ENCODE measurements at regions not wholly inside any gene's neighbourhood (a gene's known extent, or its start where the extent isn't known, plus 50 kb on each side); places are given as distances from the start of the nearest gene placed in this dataset.

DNA sequence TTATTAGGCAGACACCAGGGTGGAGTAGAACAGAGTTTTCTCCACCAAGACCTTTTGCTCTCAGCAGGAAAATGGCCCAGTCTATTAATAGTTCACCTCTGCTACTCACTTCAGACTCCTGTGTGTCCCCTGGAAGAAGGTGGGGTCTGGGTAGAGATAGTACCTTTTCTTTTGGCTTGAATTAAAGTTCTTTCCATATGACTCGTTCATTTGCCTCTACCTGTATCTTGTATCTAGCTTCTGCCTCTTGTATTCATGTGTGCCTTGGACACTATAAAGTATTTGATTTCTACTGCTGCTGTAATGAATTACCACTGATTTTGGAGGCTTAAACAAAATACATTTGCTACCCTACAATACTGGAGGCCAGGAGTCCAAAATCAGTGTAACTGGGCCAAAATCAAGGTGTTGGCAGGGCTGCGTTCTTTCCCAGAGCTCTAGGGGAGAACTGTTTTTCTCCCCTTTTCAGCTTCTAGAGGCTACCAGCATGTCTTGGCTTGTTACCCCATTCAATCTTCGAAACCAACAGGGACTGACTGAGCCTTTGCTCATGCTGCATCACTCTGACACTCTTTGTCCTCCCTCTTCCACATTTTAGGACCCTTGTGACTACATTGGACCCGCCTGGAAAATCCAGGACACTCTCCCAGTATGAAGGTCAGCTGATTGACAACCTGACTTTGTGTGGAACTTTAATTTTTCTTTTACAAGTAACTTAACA, 155.6 kb upstream of the PRSS58 start:
- Histone ChIP-seq H3K27ac (ENCODE audit: low read length) (no peak overlapping the region), H3K4me1 (ENCODE audit: control insufficient read depth in 1 of 2, extremely low read depth in 1 of 2, insufficient read depth in 2 of 2, low read length in 2 of 2) (peaks cover 0 to 5% of the 10 kb centered on the region in 2 experiments), H3K4me3 (ENCODE audit: control insufficient read depth in 1 of 2, extremely low read depth in 1 of 2, low read length in 1 of 2) (no peak overlapping the region), H3K36me3 (ENCODE audit: control insufficient read depth in 2 of 2, extremely low read depth in 1 of 2, insufficient read depth in 1 of 2, low read length in 1 of 2) (no peaks in the 10 kb centered on the region), H3K27me3 (replicated peaks in 1 of 2; ENCODE audit: control insufficient read depth in 2 of 2, extremely low read depth in 1 of 2, insufficient read depth in 2 of 2, low read length in 1 of 2) (no peaks in the 10 kb centered on the region), H3K9me3 (no peaks in the 10 kb centered on the region)
- ATAC-seq (replicated peaks in 1 of 4) (no peak), DNase-seq (no peak)
- H3K4me3 Mint-ChIP-seq, result no peak overlapping the region
- H3K27ac Mint-ChIP-seq, result peak overlapping the region in 1 of 2 donors; percentile 15
- no peaks in the 10 kb centered on the region for H3K36me3 Mint-ChIP-seq
- ChIA-PET POLR2A (no interaction called here), CTCF (interaction anchor here (0.5 to 1.1 kb wide), 10 partner anchors 10 to 802 kb away, joined by 3 to 4 read pairs (median 3); no protein-coding TSS in a partner anchor)
- 83% methylated on average over 3 of the region's 4 CpGs for WGBS (ENCODE audit: insufficient coverage)
- H3K4me1 Mint-ChIP-seq, result peaks cover 4 to 11% (median 7%) of the 10 kb centered on the region in 3 donors
- H3K9me3 Mint-ChIP-seq, result no peaks in the 10 kb centered on the region
- no peaks in the 10 kb centered on the region for H3K27me3 Mint-ChIP-seq

DNA sequence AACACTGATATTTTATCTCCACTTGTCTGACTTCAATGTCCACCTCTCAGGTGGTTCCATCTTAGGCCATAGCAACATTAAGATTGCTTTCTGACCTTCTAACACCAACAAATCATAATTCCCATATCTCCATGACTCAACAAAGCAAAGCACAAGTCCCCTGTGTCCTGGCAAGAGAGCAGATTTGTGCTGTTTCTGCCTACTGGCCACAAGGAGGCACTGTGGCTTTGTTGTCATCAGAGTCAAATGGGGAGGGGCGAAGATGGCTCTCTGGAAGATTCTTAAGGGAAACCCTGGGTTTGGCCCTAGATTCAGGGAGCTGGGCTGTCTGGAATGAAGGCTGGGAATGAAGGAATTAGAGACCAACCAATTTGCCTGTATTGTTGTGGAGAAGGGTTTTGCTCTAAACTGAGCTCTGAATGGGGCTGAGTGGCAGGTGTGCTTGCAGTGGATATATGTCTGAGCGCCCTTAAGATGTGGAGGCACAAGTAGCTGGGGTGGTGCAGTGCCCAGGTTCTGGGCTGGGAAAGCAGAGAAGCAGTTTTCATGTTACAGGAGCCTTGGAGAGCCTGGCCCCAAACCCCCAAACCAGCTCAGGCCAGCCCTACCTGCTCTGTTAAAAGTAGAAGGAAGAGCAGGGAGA, 154.8 kb upstream of the PRSS58 start:
- peak in 30 of 35 experiments; percentile 4 to 72 (median 20) for DNase-seq
- CTCF ChIA-PET, result interaction anchor here (0.5 to 1.1 kb wide), 10 partner anchors 11 to 803 kb away, joined by 3 to 4 read pairs (median 3); no protein-coding TSS in a partner anchor
- Histone ChIP-seq H3K9me3 (no peaks in the 10 kb centered on the region), H3K27ac (ENCODE audit: low read length) (no peak overlapping the region), H3K27me3 (replicated peaks in 1 of 2; ENCODE audit: control insufficient read depth in 2 of 2, extremely low read depth in 1 of 2, insufficient read depth in 2 of 2, low read length in 1 of 2) (no peaks in the 10 kb centered on the region), H3K4me1 (ENCODE audit: control insufficient read depth in 1 of 2, extremely low read depth in 1 of 2, insufficient read depth in 2 of 2, low read length in 2 of 2) (peaks cover 0 to 5% of the 10 kb centered on the region in 2 experiments), H3K4me3 (ENCODE audit: control insufficient read depth in 1 of 2, extremely low read depth in 1 of 2, low read length in 1 of 2) (no peak overlapping the region), H3K36me3 (ENCODE audit: control insufficient read depth in 2 of 2, extremely low read depth in 1 of 2, insufficient read depth in 1 of 2, low read length in 1 of 2) (no peaks in the 10 kb centered on the region)
- Mint-ChIP-seq H3K36me3 (no peaks in the 10 kb centered on the region), H3K9me3 (no peaks in the 10 kb centered on the region), H3K4me1 (peaks cover 2 to 8% (median 7%) of the 10 kb centered on the region in 3 donors), H3K4me3 (peak overlapping the region in 2 of 3 donors; percentile 8 to 28), H3K27me3 (no peaks in the 10 kb centered on the region), H3K27ac (peak overlapping the region in 1 of 2 donors; percentile 26)
- peak; percentile 70 to 81 (median 72) for ATAC-seq (replicated peaks in 1 of 4)
- POLR2A ChIA-PET, result no interaction called here
- WGBS (ENCODE audit: insufficient coverage), result 40% methylated on average over 2 of the region's 2 CpGs

DNA sequence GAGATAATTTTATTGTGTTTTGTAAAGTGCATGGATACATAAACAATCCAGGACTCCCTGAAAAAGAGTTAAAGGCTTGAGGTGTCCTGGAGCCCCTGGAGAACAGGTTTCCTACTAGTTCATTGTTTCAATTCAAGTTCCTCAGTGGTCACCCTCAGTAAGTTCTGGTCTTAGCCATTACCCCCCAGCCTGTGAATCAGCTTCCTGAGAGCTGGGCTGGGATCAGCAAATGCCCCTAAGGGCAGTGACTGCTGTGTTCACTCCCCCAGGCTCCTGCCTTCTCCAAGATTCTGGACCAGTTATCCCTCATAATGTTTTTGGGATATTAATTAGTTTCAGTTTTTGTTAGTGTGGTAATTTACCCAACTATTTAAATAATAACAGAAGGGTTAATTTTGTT, 151.6 kb upstream of the PRSS58 start:
- CTCF ChIA-PET, result no interaction called here

DNA sequence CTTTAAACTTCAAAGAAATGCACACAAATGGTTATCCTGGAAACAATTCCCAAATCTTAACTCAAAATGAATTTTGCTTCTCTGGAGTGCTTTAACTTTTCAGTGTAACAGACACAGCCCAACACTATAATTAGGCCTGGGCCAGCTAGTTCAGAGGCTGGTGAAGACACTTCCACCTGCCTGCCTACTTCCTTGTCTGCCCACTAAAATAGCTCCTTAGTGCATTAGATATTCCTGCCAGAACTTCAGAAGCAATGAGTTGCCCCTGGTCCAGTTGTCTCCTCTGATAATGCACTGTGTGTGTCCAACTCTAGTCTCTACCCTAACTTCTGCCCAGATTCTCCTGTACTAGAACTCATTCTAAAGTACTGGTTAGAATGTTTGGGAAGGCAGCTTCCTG, 150.9 kb upstream of the PRSS58 start:
- Mint-ChIP-seq H3K4me1 (peaks cover 2 to 8% (median 7%) of the 10 kb centered on the region in 3 donors), H3K4me3 (no peak overlapping the region), H3K9me3 (no peaks in the 10 kb centered on the region), H3K27ac (no peak overlapping the region), H3K36me3 (no peaks in the 10 kb centered on the region), H3K27me3 (no peaks in the 10 kb centered on the region)
- no peaks in the 10 kb centered on the region for H3K36me3 ChIP-seq (ENCODE audit: control insufficient read depth in 2 of 2, extremely low read depth in 1 of 2, insufficient read depth in 1 of 2, low read length in 1 of 2)
- H3K27ac ChIP-seq (ENCODE audit: low read length), result no peak overlapping the region
- DNase-seq (no peak), ATAC-seq (replicated peaks in 1 of 4) (no peak)
- H3K4me1 ChIP-seq (ENCODE audit: control insufficient read depth in 1 of 2, extremely low read depth in 1 of 2, insufficient read depth in 2 of 2, low read length in 2 of 2), result peaks cover 0 to 5% of the 10 kb centered on the region in 2 experiments
- POLR2A ChIA-PET, result no interaction called here
- no peaks in the 10 kb centered on the region for H3K9me3 ChIP-seq
- H3K4me3 ChIP-seq (ENCODE audit: control insufficient read depth in 1 of 2, extremely low read depth in 1 of 2, low read length in 1 of 2), result no peak overlapping the region
- peaks cover 0 to 3% of the 10 kb centered on the region in 2 experiments for H3K27me3 ChIP-seq (replicated peaks in 1 of 2; ENCODE audit: control insufficient read depth in 2 of 2, extremely low read depth in 1 of 2, insufficient read depth in 2 of 2, low read length in 1 of 2)
- CTCF ChIA-PET, result no interaction called here

More for the DNA sequence above, 151.6 kb upstream of the PRSS58 start:
- H3K36me3 ChIP-seq (ENCODE audit: control insufficient read depth in 2 of 2, extremely low read depth in 1 of 2, insufficient read depth in 1 of 2, low read length in 1 of 2), result no peaks in the 10 kb centered on the region
- H3K4me1 ChIP-seq (ENCODE audit: control insufficient read depth in 1 of 2, extremely low read depth in 1 of 2, insufficient read depth in 2 of 2, low read length in 2 of 2), result peaks cover 0 to 5% of the 10 kb centered on the region in 2 experiments
- no peaks in the 10 kb centered on the region for H3K9me3 ChIP-seq
- POLR2A ChIA-PET, result no interaction called here
- no peak overlapping the region for H3K27ac ChIP-seq (ENCODE audit: low read length)
- no peak overlapping the region for H3K4me3 Mint-ChIP-seq
- DNase-seq (no peak), ATAC-seq (replicated peaks in 1 of 4) (no peak)
- no peaks in the 10 kb centered on the region for H3K27me3 Mint-ChIP-seq
- peak overlapping the region in 1 of 2 donors; percentile 13 for H3K27ac Mint-ChIP-seq
- H3K9me3 Mint-ChIP-seq, result no peaks in the 10 kb centered on the region
- peaks cover 0 to 3% of the 10 kb centered on the region in 2 experiments for H3K27me3 ChIP-seq (replicated peaks in 1 of 2; ENCODE audit: control insufficient read depth in 2 of 2, extremely low read depth in 1 of 2, insufficient read depth in 2 of 2, low read length in 1 of 2)
- H3K4me3 ChIP-seq (ENCODE audit: control insufficient read depth in 1 of 2, extremely low read depth in 1 of 2, low read length in 1 of 2), result no peak overlapping the region
- H3K36me3 Mint-ChIP-seq, result no peaks in the 10 kb centered on the region
- H3K4me1 Mint-ChIP-seq, result peaks cover 2 to 8% (median 7%) of the 10 kb centered on the region in 3 donors

DNA sequence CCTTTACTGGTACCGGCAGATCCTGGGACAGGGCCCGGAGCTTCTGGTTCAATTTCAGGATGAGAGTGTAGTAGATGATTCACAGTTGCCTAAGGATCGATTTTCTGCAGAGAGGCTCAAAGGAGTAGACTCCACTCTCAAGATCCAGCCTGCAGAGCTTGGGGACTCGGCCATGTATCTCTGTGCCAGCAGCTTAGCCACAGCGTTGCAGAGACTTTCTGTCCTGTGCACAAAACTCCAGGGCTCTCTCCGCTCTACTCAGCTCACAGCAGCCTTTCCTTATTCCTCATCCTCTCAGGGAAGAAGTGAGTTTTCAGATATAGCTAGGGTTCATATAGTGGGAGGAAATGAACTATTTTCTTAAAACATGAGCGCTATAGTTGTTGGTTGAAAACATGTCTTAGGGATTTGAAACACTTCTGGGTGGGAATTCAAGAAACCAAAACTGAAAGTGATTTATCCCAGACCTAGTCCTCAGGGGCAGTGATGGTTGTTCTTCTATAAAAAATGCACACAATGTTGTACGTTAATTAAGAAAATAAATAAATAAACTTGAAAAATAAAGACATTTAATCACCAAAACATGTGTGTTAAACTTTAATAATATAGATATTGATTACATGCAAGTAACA, 150.2 kb upstream of the PRSS58 start:
- WGBS (ENCODE audit: insufficient coverage), result no CpG with 5 or more reads among the region's 8 CpGs
- Mint-ChIP-seq H3K4me1 (peaks cover 2 to 8% (median 7%) of the 10 kb centered on the region in 3 donors), H3K27me3 (peaks cover 0 to 3% of the 10 kb centered on the region in 2 donors), H3K27ac (no peak overlapping the region), H3K9me3 (no peaks in the 10 kb centered on the region), H3K4me3 (no peak overlapping the region), H3K36me3 (no peaks in the 10 kb centered on the region)
- H3K27ac ChIP-seq (ENCODE audit: low read length), result no peak overlapping the region
- POLR2A ChIA-PET, result no interaction called here
- H3K4me3 ChIP-seq (ENCODE audit: control insufficient read depth in 1 of 2, extremely low read depth in 1 of 2, low read length in 1 of 2), result no peak overlapping the region
- DNase-seq (no peak), ATAC-seq (replicated peaks in 1 of 4) (no peak)
- peaks cover 0 to 5% of the 10 kb centered on the region in 2 experiments for H3K4me1 ChIP-seq (ENCODE audit: control insufficient read depth in 1 of 2, extremely low read depth in 1 of 2, insufficient read depth in 2 of 2, low read length in 2 of 2)
- H3K27me3 ChIP-seq (replicated peaks in 1 of 2; ENCODE audit: control insufficient read depth in 2 of 2, extremely low read depth in 1 of 2, insufficient read depth in 2 of 2, low read length in 1 of 2), result peaks cover 0 to 3% of the 10 kb centered on the region in 2 experiments
- no peaks in the 10 kb centered on the region for H3K36me3 ChIP-seq (ENCODE audit: control insufficient read depth in 2 of 2, extremely low read depth in 1 of 2, insufficient read depth in 1 of 2, low read length in 1 of 2)
- CTCF ChIA-PET, result interaction anchor here in 1 of 2 donors (0.7 kb wide), 1 partner anchor 22 kb away, joined by 3 read pairs; no protein-coding TSS in a partner anchor
- H3K9me3 ChIP-seq, result no peaks in the 10 kb centered on the region

DNA sequence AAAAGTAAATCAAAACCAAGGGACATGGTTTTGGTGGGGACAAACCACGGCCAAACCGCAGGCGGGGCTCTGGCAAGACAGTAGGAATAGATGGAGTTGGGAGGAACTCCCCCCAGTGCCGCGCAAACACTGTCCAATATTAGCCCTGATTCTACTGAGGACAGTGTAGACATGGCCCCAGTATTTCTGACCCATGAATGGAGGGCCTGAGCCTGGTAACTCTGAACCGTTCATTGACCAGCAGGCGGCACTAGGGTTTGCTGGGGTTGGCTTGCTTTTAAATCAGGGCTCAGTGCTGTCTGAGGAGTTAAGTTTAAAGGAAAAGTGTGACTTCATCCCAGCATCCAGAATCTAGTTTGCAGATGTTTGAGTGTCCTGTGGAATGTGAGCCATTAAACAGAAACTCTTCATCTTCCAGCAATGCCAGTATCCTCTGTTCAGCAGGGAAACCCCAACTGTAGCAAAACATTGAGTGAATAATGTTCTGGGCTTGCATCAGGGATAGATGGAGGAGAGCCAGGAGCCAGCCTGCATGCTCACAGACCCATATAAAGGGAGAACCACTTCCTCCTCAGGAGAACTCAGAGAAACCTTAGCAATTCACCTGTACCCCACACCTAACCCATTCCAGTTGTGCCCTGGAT, 147.4 kb upstream of the PRSS58 start:
- H3K27me3 Mint-ChIP-seq, result peaks cover 8 to 11% of the 10 kb centered on the region in 2 donors
- H3K36me3 Mint-ChIP-seq, result no peaks in the 10 kb centered on the region
- no peaks in the 10 kb centered on the region for H3K9me3 Mint-ChIP-seq
- no peak overlapping the region for H3K27ac ChIP-seq (ENCODE audit: low read length)
- H3K27ac Mint-ChIP-seq, result no peak overlapping the region
- DNase-seq (no peak), ATAC-seq (replicated peaks in 1 of 4) (no peak)
- H3K4me3 ChIP-seq (ENCODE audit: control insufficient read depth in 1 of 2, extremely low read depth in 1 of 2, low read length in 1 of 2), result no peak overlapping the region
- peaks cover 0 to 3% (median 0%) of the 10 kb centered on the region in 3 donors for H3K4me1 Mint-ChIP-seq
- no peaks in the 10 kb centered on the region for H3K4me1 ChIP-seq (ENCODE audit: control insufficient read depth in 1 of 2, extremely low read depth in 1 of 2, insufficient read depth in 2 of 2, low read length in 2 of 2)
- H3K9me3 ChIP-seq, result no peaks in the 10 kb centered on the region
- H3K4me3 Mint-ChIP-seq, result no peak overlapping the region
- peaks cover 0 to 5% of the 10 kb centered on the region in 2 experiments for H3K27me3 ChIP-seq (replicated peaks in 1 of 2; ENCODE audit: control insufficient read depth in 2 of 2, extremely low read depth in 1 of 2, insufficient read depth in 2 of 2, low read length in 1 of 2)
- 60% methylated on average over 1 of the region's 7 CpGs for WGBS (ENCODE audit: insufficient coverage)
- no peaks in the 10 kb centered on the region for H3K36me3 ChIP-seq (ENCODE audit: control insufficient read depth in 2 of 2, extremely low read depth in 1 of 2, insufficient read depth in 1 of 2, low read length in 1 of 2)
- ChIA-PET POLR2A (no interaction called here), CTCF (no interaction called here)

Measured in T-cell (primary cell).